Trophoblast cell (in vitro differentiated cells and primary cell): ENCODE measurements at regions not wholly inside any gene's neighbourhood (a gene's known extent, or its start where the extent isn't known, plus 50 kb on each side); places are given as distances from the start of the nearest gene placed in this dataset.

ENCODE experiments used
- DNase-seq, 2 donors: peaks; one replicate each; pipeline ENCODE4 v3.0.0-alpha.2; 2016
- H2AFZ ChIP-seq: 2 replicates; pipeline ENCODE4 v1.6.1; 2013; ENCODE audit warnings: low read length, moderate library complexity, mild to moderate bottlenecking; ENCODE audit not compliant: insufficient read depth, poor library complexity
- H2AK5ac ChIP-seq: 2 replicates; pipeline ENCODE4 v1.6.1; 2013; ENCODE audit warnings: mild to moderate bottlenecking, low read length
- H2BK120ac ChIP-seq: 2 replicates; pipeline ENCODE4 v1.6.1; 2013; ENCODE audit warnings: low read length, mild to moderate bottlenecking, moderate library complexity; ENCODE audit not compliant: insufficient read depth, poor library complexity
- H2BK12ac ChIP-seq: 2 replicates; pipeline ENCODE4 v1.6.1; 2013; ENCODE audit warnings: mild to moderate bottlenecking, low read length, moderate library complexity
- H2BK5ac ChIP-seq: 2 replicates; pipeline ENCODE4 v1.6.1; 2013; ENCODE audit warnings: low read length, low read depth, moderate library complexity, mild to moderate bottlenecking; ENCODE audit not compliant: poor library complexity
- H3K14ac ChIP-seq: 2 replicates; pipeline ENCODE4 v1.6.1; 2013; ENCODE audit warnings: mild to moderate bottlenecking, low read length
- H3K18ac ChIP-seq: 2 replicates; pipeline ENCODE4 v1.6.1; 2013; ENCODE audit warnings: mild to moderate bottlenecking, low read length
- H3K23ac ChIP-seq: 2 replicates; pipeline ENCODE4 v1.6.1; 2013; ENCODE audit warnings: low read length
- H3K27ac ChIP-seq: 2 replicates; pipeline ENCODE4 v1.5.1; 2013; ENCODE audit warnings: low read depth, mild to moderate bottlenecking, inconsistent platforms, low read length, moderate library complexity
- H3K27me3 ChIP-seq: 2 replicates; pipeline ENCODE4 v1.6.1; 2013; ENCODE audit warnings: inconsistent platforms, mild to moderate bottlenecking, low read length, moderate library complexity; ENCODE audit not compliant: insufficient read depth
- H3K36me3 ChIP-seq, 2 experiments: 1 replicate in 1 of 2; 2 replicates in 1 of 2; pipeline ENCODE4 v1.6.1; 2013; ENCODE audit warnings: low read length in 2 of 2, mild to moderate bottlenecking in 2 of 2, moderate library complexity in 1 of 2; ENCODE audit not compliant: insufficient read depth in 2 of 2, control insufficient read depth in 1 of 2
- H3K4ac ChIP-seq: 2 replicates; pipeline ENCODE4 v1.6.1; 2013; ENCODE audit warnings: low read depth, mild to moderate bottlenecking, low read length, moderate library complexity
- H3K4me1 ChIP-seq, 2 experiments: 1 replicate in 1 of 2; 2 replicates in 1 of 2; pipeline ENCODE4 v1.6.1; 2013; ENCODE audit warnings: low read length in 2 of 2, mild to moderate bottlenecking in 2 of 2, moderate library complexity in 1 of 2; ENCODE audit not compliant: insufficient read depth in 2 of 2, control insufficient read depth in 1 of 2
- H3K4me2 ChIP-seq: 2 replicates; pipeline ENCODE4 v1.6.1; 2013; ENCODE audit warnings: inconsistent platforms, mild to moderate bottlenecking, low read length, moderate library complexity
- H3K4me3 ChIP-seq: 2 replicates; pipeline ENCODE4 v1.5.1; 2013; ENCODE audit warnings: mild to moderate bottlenecking, low read depth, low read length, inconsistent platforms
- H3K79me1 ChIP-seq: one replicate; pipeline ENCODE4 v1.6.1; 2013; ENCODE audit warnings: low read length
- H3K79me2 ChIP-seq: 2 replicates; pipeline ENCODE4 v1.6.1; 2013; ENCODE audit warnings: low read length, mild to moderate bottlenecking; ENCODE audit not compliant: control insufficient read depth, insufficient read depth, poor library complexity
- H3K9ac ChIP-seq: 2 replicates; pipeline ENCODE4 v1.6.1; 2013; ENCODE audit warnings: mild to moderate bottlenecking, low read length
- H3K9me3 ChIP-seq: 2 replicates; pipeline ENCODE4 v1.6.1; 2013; ENCODE audit warnings: low read depth, mild to moderate bottlenecking, control low read depth, inconsistent platforms, low read length; ENCODE audit not compliant: insufficient read depth
- H4K12ac ChIP-seq: 2 replicates; pipeline ENCODE4 v1.6.1; 2013; ENCODE audit warnings: low read depth, mild to moderate bottlenecking, low read length, moderate library complexity
- H4K8ac ChIP-seq: 2 replicates; pipeline ENCODE4 v1.6.1; 2013; ENCODE audit warnings: low read depth, mild to moderate bottlenecking, low read length, moderate library complexity
- H4K91ac ChIP-seq: one replicate; pipeline ENCODE4 v1.6.1; 2013; ENCODE audit warnings: low read depth, mild to moderate bottlenecking, low read length, moderate library complexity
- WGBS: extraction: QIAGEN DNeasy Blood & Tissue Kit; methylation state at CpG from one replicate; pipeline ENCODE4 v1.1.7; 2013; ENCODE audit warnings: missing lambda C conversion rate; ENCODE audit not compliant: insufficient read length, insufficient coverage; ENCODE audit errors: extremely low coverage; 5-methylcytosine and 5-hydroxymethylcytosine counted together

GRCh38 chr5:63825984-63826383 is 136.3 kb downstream of the HTR1A start:
- Histone ChIP-seq H3K79me2 (no peaks in the 10 kb centered on the region), H2AFZ (no peak overlapping the region), H3K4me3 (no peak overlapping the region), H3K18ac (no peak overlapping the region), H3K4me2 (no peak overlapping the region), H2BK120ac (no peak overlapping the region), H3K14ac (no peak overlapping the region), H3K79me1 (no peaks in the 10 kb centered on the region), H2AK5ac (no peak overlapping the region), H3K9me3 (no peaks in the 10 kb centered on the region), H2BK5ac (no peak overlapping the region), H3K9ac (no peak overlapping the region), H3K4ac (no peak overlapping the region), H3K23ac (no peak overlapping the region), H4K91ac (no peak overlapping the region), H4K8ac (no peak overlapping the region), H4K12ac (no peak overlapping the region), H3K36me3 (no peaks in the 10 kb centered on the region), H3K4me1 (no peaks in the 10 kb centered on the region), H3K27ac (no peak overlapping the region), H2BK12ac (no peak overlapping the region), H3K27me3 (no peaks in the 10 kb centered on the region)
- 100% methylated on average over 1 of the region's 1 CpG for WGBS
- no peak for DNase-seq

- Histone ChIP-seq H2AFZ (no peak overlapping the region), H4K91ac (no peak overlapping the region), H3K9ac (no peak overlapping the region), H3K14ac (no peak overlapping the region), H4K12ac (no peak overlapping the region), H2AK5ac (no peak overlapping the region), H3K4ac (no peak overlapping the region), H3K23ac (no peak overlapping the region), H3K79me1 (no peaks in the 10 kb centered on the region), H3K27me3 (no peaks in the 10 kb centered on the region), H4K8ac (no peak overlapping the region), H2BK12ac (no peak overlapping the region), H3K18ac (no peak overlapping the region), H3K4me1 (no peaks in the 10 kb centered on the region), H3K27ac (no peak overlapping the region), H3K79me2 (no peaks in the 10 kb centered on the region), H3K9me3 (no peaks in the 10 kb centered on the region), H3K4me3 (no peak overlapping the region), H3K36me3 (no peaks in the 10 kb centered on the region), H3K4me2 (no peak overlapping the region), H2BK120ac (no peak overlapping the region), H2BK5ac (no peak overlapping the region)
- no peak for DNase-seq
- WGBS = no CpG with 5 or more reads among the region's 2 CpGs
Measured at GRCh38 chr5:63823583-63823982, 138.7 kb downstream of the HTR1A start.

GRCh38 chr5:63822614-63823013 is 139.6 kb downstream of the HTR1A start:
- H3K4ac ChIP-seq = no peak overlapping the region
- WGBS = no CpG with 5 or more reads among the region's 1 CpG

GRCh38 chr5:63820577-63820976 is 141.7 kb downstream of the HTR1A start:
- Histone ChIP-seq H3K9ac (no peak overlapping the region), H4K8ac (no peak overlapping the region), H2BK120ac (no peak overlapping the region), H4K12ac (no peak overlapping the region), H3K23ac (no peak overlapping the region), H2AFZ (no peak overlapping the region), H3K4me2 (no peak overlapping the region), H3K79me2 (no peaks in the 10 kb centered on the region), H2BK5ac (no peak overlapping the region), H2AK5ac (no peak overlapping the region), H4K91ac (no peak overlapping the region), H3K27ac (no peak overlapping the region), H2BK12ac (no peak overlapping the region), H3K14ac (no peak overlapping the region), H3K9me3 (no peaks in the 10 kb centered on the region), H3K79me1 (no peaks in the 10 kb centered on the region), H3K36me3 (no peaks in the 10 kb centered on the region), H3K27me3 (no peaks in the 10 kb centered on the region), H3K18ac (no peak overlapping the region), H3K4me3 (no peak overlapping the region), H3K4ac (no peak overlapping the region), H3K4me1 (no peaks in the 10 kb centered on the region)
- no peak for DNase-seq
- no CpG with 5 or more reads among the region's 3 CpGs for WGBS

More at GRCh38 chr5:63822614-63823013, 139.6 kb downstream of the HTR1A start:
- Histone ChIP-seq H3K18ac (no peak overlapping the region), H3K4me3 (no peak overlapping the region), H2BK5ac (no peak overlapping the region), H3K9me3 (no peaks in the 10 kb centered on the region), H2BK120ac (no peak overlapping the region), H3K4me1 (no peaks in the 10 kb centered on the region), H3K9ac (no peak overlapping the region), H3K4me2 (no peak overlapping the region), H2AK5ac (no peak overlapping the region), H3K23ac (no peak overlapping the region), H3K27me3 (no peaks in the 10 kb centered on the region), H4K8ac (no peak overlapping the region), H2BK12ac (no peak overlapping the region), H3K14ac (no peak overlapping the region), H3K79me1 (no peaks in the 10 kb centered on the region), H2AFZ (no peak overlapping the region), H3K36me3 (no peaks in the 10 kb centered on the region), H3K27ac (no peak overlapping the region), H4K12ac (no peak overlapping the region), H4K91ac (no peak overlapping the region), H3K79me2 (no peaks in the 10 kb centered on the region)
- DNase-seq = no peak
